H1 (cell line): ENCODE measurements at regions not wholly inside any gene's neighbourhood (a gene's known extent, or its start where the extent isn't known, plus 50 kb on each side); places are given as distances from the start of the nearest gene placed in this dataset.

Experiments used
- CTCF ChIP-seq, 3 experiments: IDR thresholded peaks; 1 replicate in 2 of 3; 2 replicates in 1 of 3; pipeline versions ENCODE4 v1.5.1 to v1.6.1; 2011; ENCODE audit warnings: low read length in 3 of 3, mild to moderate bottlenecking in 3 of 3, inconsistent platforms in 2 of 3, low read depth in 1 of 3, moderate library complexity in 1 of 3; ENCODE audit not compliant: insufficient read depth in 1 of 3; ENCODE audit errors: control extremely low read depth in 1 of 3
- POLR2A ChIP-seq, 2 experiments: IDR thresholded peaks; 1 replicate in 1 of 2; 2 replicates in 1 of 2; pipeline ENCODE4 v1.6.1; 2011; ENCODE audit warnings: low read depth in 2 of 2, low read length in 2 of 2, mild to moderate bottlenecking in 2 of 2; ENCODE audit errors: control extremely low read depth in 1 of 2
- ZNF274 ChIP-seq: IDR thresholded peaks from 2 replicates; pipeline ENCODE4 v1.7.0; 2012; ENCODE audit warnings: low read length, borderline replicate concordance; ENCODE audit errors: extremely low read depth
- TF ChIP-seq, protein P1 (sequence below): IDR thresholded peaks from 2 replicates; pipeline ENCODE4 v1.6.1; 2011; ENCODE audit warnings: low read length, improper control_type of control experiment

GRCh38 chr10:62715383-62715782, 89.1 kb upstream of the ADO start:
- TF ChIP-seq POLR2A (IDR thresholded peaks at IDR 0.05; ENCODE audit: control extremely low read depth in 1 of 2, low read depth in 2 of 2, low read length in 2 of 2) (no peak), CTCF (IDR thresholded peaks at IDR 0.05; ENCODE audit: control extremely low read depth in 1 of 3, insufficient read depth in 1 of 3, low read depth in 1 of 3, low read length in 3 of 3) (no peak), ZNF274 (no peak)
- TF ChIP-seq, protein P1, sequence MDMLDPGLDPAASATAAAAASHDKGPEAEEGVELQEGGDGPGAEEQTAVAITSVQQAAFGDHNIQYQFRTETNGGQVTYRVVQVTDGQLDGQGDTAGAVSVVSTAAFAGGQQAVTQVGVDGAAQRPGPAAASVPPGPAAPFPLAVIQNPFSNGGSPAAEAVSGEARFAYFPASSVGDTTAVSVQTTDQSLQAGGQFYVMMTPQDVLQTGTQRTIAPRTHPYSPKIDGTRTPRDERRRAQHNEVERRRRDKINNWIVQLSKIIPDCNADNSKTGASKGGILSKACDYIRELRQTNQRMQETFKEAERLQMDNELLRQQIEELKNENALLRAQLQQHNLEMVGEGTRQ: no peak
